HepG2 (cell line): ENCODE measurements at regions not wholly inside any gene's neighbourhood (a gene's known extent, or its start where the extent isn't known, plus 50 kb on each side); places are given as distances from the start of the nearest gene placed in this dataset.

Experiments
- ATAC-seq: fragments of 200-7000 bp; cut with Tn5 transposase; 3 replicates; pipeline ENCODE4 v1.9.1; 2020; ENCODE audit warnings: mild to moderate bottlenecking, moderate library complexity
- BruUV-seq: library from RNA; stranded (reverse); fragments of 400-500 nt; replicated peaks from 2 replicates; lab custom pipeline; 2021; lab: Mats Ljungman, UMichigan
- CTCF ChIA-PET: fragments of 300-600 bp; formaldehyde crosslinking; extraction: SDS; loops from one replicate; lab custom pipeline; 2021; ENCODE audit warnings: low total read pairs, inconsistent platforms, low intra/inter-chr PET ratio; lab: Yijun Ruan, JAX
- POLR2A ChIA-PET: fragments of 350-600 bp; sonication (Branson Sonifier 250); formaldehyde crosslinking; loops from one replicate; lab custom pipeline; 2020; ENCODE audit warnings: antibody characterized with exemption, inconsistent platforms; lab: Yijun Ruan, JAX
- DNase-seq: peaks from one replicate; pipeline ENCODE4 v3.0.0-alpha.2; 2015; ENCODE audit warnings: low spot score
- FAIRE-seq: peaks from 3 replicates; lab custom pipeline; 2011; peaks lifted over from hg19 to GRCh38; lab: Jason Lieb, UNC
- H2AFZ ChIP-seq: one replicate; pipeline ENCODE4 v1.6.1; 2011; ENCODE audit warnings: low read length, inconsistent platforms
- H3K27ac ChIP-seq: fragments of 300-600 bp; 3 replicates; pipeline ENCODE4 v1.8.0; 2011; ENCODE audit warnings: mixed run types, mild to moderate bottlenecking, mixed read lengths, low read length, inconsistent platforms; ENCODE audit not compliant: insufficient read depth; ENCODE audit errors: extremely low read length
- H3K27me3 ChIP-seq, 2 experiments: fragments of 200-600 bp in 1 of 2; 2 replicates in 1 of 2; 3 replicates in 1 of 2; pipeline versions ENCODE4 v1.6.0 to v1.8.0; 2011; ENCODE audit warnings: low read length in 2 of 2, mild to moderate bottlenecking in 2 of 2, moderate library complexity in 2 of 2, inconsistent platforms in 1 of 2; ENCODE audit not compliant: insufficient read depth in 2 of 2, control insufficient read depth in 1 of 2
- H3K36me3 ChIP-seq, 2 experiments: fragments of 200-600 bp in 1 of 2; replicated peaks in 1 of 2; 2 replicates in 1 of 2; 3 replicates in 1 of 2; pipeline versions ENCODE4 v1.5.1 to v1.8.0; 2011; ENCODE audit warnings: low read length in 2 of 2, inconsistent platforms in 1 of 2; ENCODE audit not compliant: insufficient read depth in 2 of 2, control insufficient read depth in 1 of 2
- H3K4me1 ChIP-seq: 2 replicates; pipeline ENCODE4 v1.5.1; 2012; ENCODE audit warnings: low read length, inconsistent platforms; ENCODE audit not compliant: insufficient read depth
- H3K4me2 ChIP-seq: 2 replicates; pipeline ENCODE4 v1.6.0; 2011; ENCODE audit warnings: low read depth, low read length, inconsistent platforms
- H3K4me3 ChIP-seq, 3 experiments: fragments of 200-600 bp in 1 of 3; sonication (generic), shearing (Covaris generic) in 1 of 3; replicated peaks in 1 of 3; 2 replicates each; pipeline ENCODE4 v1.5.1; 2011 to 2016; ENCODE audit warnings: low read length in 3 of 3, inconsistent platforms in 2 of 3, low read depth in 2 of 3, mild to moderate bottlenecking in 2 of 3, control low read depth in 1 of 3, mixed read lengths in 1 of 3; ENCODE audit not compliant: insufficient read depth in 1 of 3
- H3K79me2 ChIP-seq: one replicate; pipeline ENCODE4 v1.6.1; 2011; ENCODE audit warnings: low read length, inconsistent platforms; ENCODE audit not compliant: insufficient read depth
- H3K9ac ChIP-seq: 2 replicates; pipeline ENCODE4 v1.6.0; 2011; ENCODE audit warnings: mild to moderate bottlenecking, low read depth, low read length, inconsistent platforms; ENCODE audit not compliant: insufficient read depth
- H3K9me3 ChIP-seq: 2 replicates; pipeline ENCODE4 v1.5.1; 2012; ENCODE audit warnings: mild to moderate bottlenecking, low read length
- H4K20me1 ChIP-seq: 2 replicates; pipeline ENCODE4 v1.6.0; 2011; ENCODE audit warnings: inconsistent platforms, mild to moderate bottlenecking, low read length, moderate library complexity; ENCODE audit not compliant: insufficient read depth
- HOXA7 ChIP-seq: sonication (generic); formaldehyde crosslinking; IDR thresholded peaks from 2 replicates; pipeline ENCODE4 v1.8.1; 2022; ENCODE audit warnings: mild to moderate bottlenecking, missing genetic modification reagents, moderate library complexity
- NFKB2 ChIP-seq: sonication (generic); formaldehyde crosslinking; IDR thresholded peaks from 2 replicates; pipeline ENCODE4 v1.4.0; 2020; ENCODE audit warnings: missing genetic modification reagents, borderline replicate concordance
- NONO ChIP-seq, 2 experiments: fragments of 450-650 bp in 1 of 2; sonication (generic) in 1 of 2; formaldehyde crosslinking in 1 of 2; IDR thresholded peaks in 1 of 2; conservative IDR thresholded peaks in 1 of 2; 2 replicates each; pipeline versions ENCODE4 v1.6.1 to v1.8.0; 2017 to 2022; ENCODE audit warnings: mild to moderate bottlenecking in 1 of 2, missing genetic modification reagents in 1 of 2, moderate library complexity in 1 of 2
- PPARG ChIP-seq: conservative IDR thresholded peaks from 2 replicates; pipeline ENCODE4 v1.6.1; 2016; ENCODE audit warnings: missing biosample characterization, missing genetic modification reagents
- RFX1 ChIP-seq: fragments of 450-650 bp; IDR thresholded peaks from 2 replicates; pipeline ENCODE4 v1.6.1; 2017
- SNRNP70 ChIP-seq: fragments of 200-400 bp; formaldehyde crosslinking; IDR thresholded peaks from 2 replicates; pipeline ENCODE4 v1.6.1; 2017; ENCODE audit warnings: mild to moderate bottlenecking, low read depth, low read length, moderate library complexity
- SP140L ChIP-seq: sonication (generic); formaldehyde crosslinking; IDR thresholded peaks from 2 replicates; pipeline ENCODE4 v1.4.0; 2020; ENCODE audit warnings: missing genetic modification reagents, borderline replicate concordance
- THAP11 ChIP-seq: IDR thresholded peaks from 2 replicates; pipeline ENCODE4 v1.6.1; 2016; ENCODE audit warnings: missing biosample characterization, missing genetic modification reagents
- ZNF10 ChIP-seq: sonication (generic); formaldehyde crosslinking; IDR thresholded peaks from 2 replicates; pipeline ENCODE4 v1.4.0; 2020; ENCODE audit warnings: mild to moderate bottlenecking, low read depth, missing genetic modification reagents, borderline replicate concordance
- ZNF460 ChIP-seq: sonication (generic); formaldehyde crosslinking; IDR thresholded peaks from 2 replicates; pipeline ENCODE4 v1.5.1; 2020; ENCODE audit warnings: missing genetic modification reagents, mild to moderate bottlenecking, borderline replicate concordance
- ZNF468 ChIP-seq: sonication (generic); formaldehyde crosslinking; IDR thresholded peaks from 2 replicates; pipeline ENCODE4 v1.8.0; 2022; ENCODE audit warnings: mild to moderate bottlenecking, moderate library complexity, missing genetic modification reagents
- ZNF761 ChIP-seq: sonication (generic); formaldehyde crosslinking; conservative IDR thresholded peaks from 2 replicates; pipeline ENCODE4 v1.4.0; 2020; ENCODE audit warnings: mild to moderate bottlenecking, missing genetic modification reagents
- ZNF775 ChIP-seq: sonication (generic); formaldehyde crosslinking; IDR thresholded peaks from 2 replicates; pipeline ENCODE4 v1.4.0; 2020; ENCODE audit warnings: missing genetic modification reagents, mild to moderate bottlenecking, moderate library complexity, borderline replicate concordance
- WGBS: methylation state at CpG from one replicate; pipeline ENCODE4 v1.1.6; 2017; ENCODE audit warnings: low lambda C conversion rate; 5-methylcytosine and 5-hydroxymethylcytosine counted together
- in situ Hi-C: cut with HindIII; loops from 2 replicates; pipeline ENCODE4 v1.10.0; 2017; ENCODE audit warnings: low pct_unique_long_range_greater_than_20kb; ENCODE audit not compliant: extremely low pct_ligation_motif_present
- intact Hi-C: fragments of 100-400 bp; cut with micrococcal nuclease; formaldehyde crosslinking; loops from one replicate; pipeline ENCODE4 v1.10.0; 2022; ENCODE audit not compliant: unreplicated experiment
- TF ChIP-seq, protein P1 (sequence below): sonication (generic); formaldehyde crosslinking; IDR thresholded peaks from 2 replicates; pipeline ENCODE4 v1.4.0; 2020; ENCODE audit warnings: missing genetic modification reagents, low read depth, mild to moderate bottlenecking, borderline replicate concordance
- TF ChIP-seq, protein P2 (sequence below): sonication (generic); formaldehyde crosslinking; conservative IDR thresholded peaks from 2 replicates; pipeline ENCODE4 v1.8.0; 2022; ENCODE audit warnings: mild to moderate bottlenecking, moderate library complexity, missing genetic modification reagents
- TF ChIP-seq, protein P3 (sequence below): sonication (generic); formaldehyde crosslinking; IDR thresholded peaks from 2 replicates; pipeline ENCODE4 v1.5.0; 2020; ENCODE audit warnings: mild to moderate bottlenecking, missing genetic modification reagents

- TF ChIP-seq, protein P1, sequence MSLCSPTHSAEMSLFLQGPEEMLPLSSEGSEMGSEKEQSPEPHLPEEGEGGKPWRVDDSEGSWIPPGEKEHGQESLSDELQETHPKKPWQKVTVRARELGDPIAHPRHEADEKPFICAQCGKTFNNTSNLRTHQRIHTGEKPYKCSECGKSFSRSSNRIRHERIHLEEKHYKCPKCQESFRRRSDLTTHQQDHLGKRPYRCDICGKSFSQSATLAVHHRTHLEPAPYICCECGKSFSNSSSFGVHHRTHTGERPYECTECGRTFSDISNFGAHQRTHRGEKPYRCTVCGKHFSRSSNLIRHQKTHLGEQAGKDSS (CRISPR knock-in tag), result no peak
- no peak for TF ChIP-seq NFKB2 (CRISPR knock-in tag)
- TF ChIP-seq, protein P2, sequence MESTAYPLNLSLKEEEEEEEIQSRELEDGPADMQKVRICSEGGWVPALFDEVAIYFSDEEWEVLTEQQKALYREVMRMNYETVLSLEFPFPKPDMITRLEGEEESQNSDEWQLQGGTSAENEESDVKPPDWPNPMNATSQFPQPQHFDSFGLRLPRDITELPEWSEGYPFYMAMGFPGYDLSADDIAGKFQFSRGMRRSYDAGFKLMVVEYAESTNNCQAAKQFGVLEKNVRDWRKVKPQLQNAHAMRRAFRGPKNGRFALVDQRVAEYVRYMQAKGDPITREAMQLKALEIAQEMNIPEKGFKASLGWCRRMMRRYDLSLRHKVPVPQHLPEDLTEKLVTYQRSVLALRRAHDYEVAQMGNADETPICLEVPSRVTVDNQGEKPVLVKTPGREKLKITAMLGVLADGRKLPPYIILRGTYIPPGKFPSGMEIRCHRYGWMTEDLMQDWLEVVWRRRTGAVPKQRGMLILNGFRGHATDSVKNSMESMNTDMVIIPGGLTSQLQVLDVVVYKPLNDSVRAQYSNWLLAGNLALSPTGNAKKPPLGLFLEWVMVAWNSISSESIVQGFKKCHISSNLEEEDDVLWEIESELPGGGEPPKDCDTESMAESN (CRISPR knock-in tag), result no peak
- TF ChIP-seq, protein P3, sequence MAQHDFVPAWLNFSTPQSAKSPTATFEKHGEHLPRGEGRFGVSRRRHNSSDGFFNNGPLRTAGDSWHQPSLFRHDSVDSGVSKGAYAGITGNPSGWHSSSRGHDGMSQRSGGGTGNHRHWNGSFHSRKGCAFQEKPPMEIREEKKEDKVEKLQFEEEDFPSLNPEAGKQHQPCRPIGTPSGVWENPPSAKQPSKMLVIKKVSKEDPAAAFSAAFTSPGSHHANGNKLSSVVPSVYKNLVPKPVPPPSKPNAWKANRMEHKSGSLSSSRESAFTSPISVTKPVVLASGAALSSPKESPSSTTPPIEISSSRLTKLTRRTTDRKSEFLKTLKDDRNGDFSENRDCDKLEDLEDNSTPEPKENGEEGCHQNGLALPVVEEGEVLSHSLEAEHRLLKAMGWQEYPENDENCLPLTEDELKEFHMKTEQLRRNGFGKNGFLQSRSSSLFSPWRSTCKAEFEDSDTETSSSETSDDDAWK (CRISPR knock-in tag), result no peak
- TF ChIP-seq ZNF761 (CRISPR knock-in tag), result no peak
Observed at GRCh38 chr18:40407909-40408308, 1547.1 kb upstream of the PIK3C3 start (continued).

- H3K9ac ChIP-seq, result no peak overlapping the region
- ChIA-PET POLR2A (no interaction called here), CTCF (no interaction called here)
- 11% methylated on average over 1 of the region's 1 CpG for WGBS
- FAIRE-seq (no peak), ATAC-seq (no peak), DNase-seq (no peak)
- H3K36me3 ChIP-seq, result no peaks in the 10 kb centered on the region
- H2AFZ ChIP-seq, result no peak overlapping the region
- no peaks in the 10 kb centered on the region; the same call in 1 of the 2 replicates for H4K20me1 ChIP-seq
- intact Hi-C loops (no loop called here), in situ Hi-C loops (no loop called here)
- H3K4me1 ChIP-seq, result no peaks in the 10 kb centered on the region
- no peak overlapping the region for H3K4me3 ChIP-seq
- no peak overlapping the region for H3K27ac ChIP-seq
- H3K4me2 ChIP-seq, result no peak overlapping the region
- BruUV-seq, result no TSS peak
- H3K79me2 ChIP-seq, result no peaks in the 10 kb centered on the region
- H3K9me3 ChIP-seq, result no peaks in the 10 kb centered on the region
- no peaks in the 10 kb centered on the region; a peak in 1 of 5 replicates for H3K27me3 ChIP-seq
- TF ChIP-seq THAP11, result no peak
- TF ChIP-seq RFX1, result no peak
- TF ChIP-seq PPARG, result no peak
- no peak for TF ChIP-seq ZNF460 (CRISPR knock-in tag)
- no peak for TF ChIP-seq ZNF468 (CRISPR knock-in tag)
- no peak for TF ChIP-seq NONO (IDR thresholded peaks at IDR 0.05)
- TF ChIP-seq NONO (CRISPR knock-in tag; conservative IDR thresholded peaks at IDR 0.05), result no peak
- TF ChIP-seq SP140L, result no peak
- TF ChIP-seq SNRNP70, result no peak
- no peak for TF ChIP-seq ZNF10
- TF ChIP-seq HOXA7, result no peak
- TF ChIP-seq ZNF775 (CRISPR knock-in tag), result no peak
Observed at GRCh38 chr18:40404284-40404683, 1550.8 kb upstream of the PIK3C3 start.
